ENCODE measurements at regions not wholly inside any gene's neighbourhood (a gene's known extent, or its start where the extent isn't known, plus 50 kb on each side); places are given as distances from the start of the nearest gene placed in this dataset.

- H3K4me1 ChIP-seq (ENCODE audit: control insufficient read depth in 3 of 3, insufficient read depth in 2 of 3, low read depth in 1 of 3, low read length in 2 of 3), result no peaks in the 10 kb centered on the region
- 80 to 83% (median 82%) methylated on average over 2 of the region's 2 CpGs for WGBS, 3 donors
- H3K27ac ChIP-seq (ENCODE audit: low read depth in 1 of 3, low read length in 2 of 3), result no peak overlapping the region
- FAIRE-seq, result no peak
- H3K27me3 ChIP-seq (ENCODE audit: control insufficient read depth in 3 of 3, insufficient read depth in 3 of 3, low read length in 3 of 3), result no peaks in the 10 kb centered on the region
- H3K4me3 ChIP-seq (ENCODE audit: low read depth in 1 of 3, low read length in 3 of 3), result no peak overlapping the region
- no peaks in the 10 kb centered on the region for H3K9me3 ChIP-seq (ENCODE audit: control insufficient read depth in 2 of 2, insufficient read depth in 1 of 2, low read depth in 1 of 2, low read length in 1 of 2)
- no peaks in the 10 kb centered on the region for H3K36me3 ChIP-seq (ENCODE audit: control insufficient read depth in 3 of 3, insufficient read depth in 2 of 3, low read depth in 1 of 3, low read length in 3 of 3)
- DNase-seq, result no peak
Observed at GRCh38 chr2:164084066-164084465, 348.3 kb upstream of the FIGN start.

- 77 to 95% (median 83%) methylated on average over 2 of the region's 2 CpGs for WGBS, 3 donors
- no peaks in the 10 kb centered on the region for H3K36me3 ChIP-seq (ENCODE audit: control insufficient read depth in 3 of 3, insufficient read depth in 2 of 3, low read depth in 1 of 3, low read length in 3 of 3)
- no peak for DNase-seq
- no peak overlapping the region for H3K27ac ChIP-seq (ENCODE audit: low read depth in 1 of 3, low read length in 2 of 3)
- H3K27me3 ChIP-seq (ENCODE audit: control insufficient read depth in 3 of 3, insufficient read depth in 3 of 3, low read length in 3 of 3), result no peaks in the 10 kb centered on the region
- no peaks in the 10 kb centered on the region for H3K4me1 ChIP-seq (ENCODE audit: control insufficient read depth in 3 of 3, insufficient read depth in 2 of 3, low read depth in 1 of 3, low read length in 2 of 3)
- H3K4me3 ChIP-seq (ENCODE audit: low read depth in 1 of 3, low read length in 3 of 3), result no peak overlapping the region
- H3K9me3 ChIP-seq (ENCODE audit: control insufficient read depth in 2 of 2, insufficient read depth in 1 of 2, low read depth in 1 of 2, low read length in 1 of 2), result no peaks in the 10 kb centered on the region
- no peak for FAIRE-seq
Observed at GRCh38 chr2:164080486-164080885, 344.7 kb upstream of the FIGN start.

- FAIRE-seq, result no peak
- no peaks in the 10 kb centered on the region for H3K36me3 ChIP-seq (ENCODE audit: control insufficient read depth in 3 of 3, insufficient read depth in 2 of 3, low read depth in 1 of 3, low read length in 3 of 3)
- 55 to 70% (median 63%) methylated on average over 2 of the region's 2 CpGs for WGBS, 3 donors
- DNase-seq, result no peak
- H3K27ac ChIP-seq (ENCODE audit: low read depth in 1 of 3, low read length in 2 of 3), result no peak overlapping the region
- H3K4me1 ChIP-seq (ENCODE audit: control insufficient read depth in 3 of 3, insufficient read depth in 2 of 3, low read depth in 1 of 3, low read length in 2 of 3), result no peaks in the 10 kb centered on the region
- H3K9me3 ChIP-seq (ENCODE audit: control insufficient read depth in 2 of 2, insufficient read depth in 1 of 2, low read depth in 1 of 2, low read length in 1 of 2), result no peaks in the 10 kb centered on the region
- no peaks in the 10 kb centered on the region for H3K27me3 ChIP-seq (ENCODE audit: control insufficient read depth in 3 of 3, insufficient read depth in 3 of 3, low read length in 3 of 3)
- no peak overlapping the region for H3K4me3 ChIP-seq (ENCODE audit: low read depth in 1 of 3, low read length in 3 of 3)
Observed at GRCh38 chr2:164079258-164079657, 343.4 kb upstream of the FIGN start.

- no peaks in the 10 kb centered on the region for H3K9me3 ChIP-seq (ENCODE audit: control insufficient read depth in 2 of 2, insufficient read depth in 1 of 2, low read depth in 1 of 2, low read length in 1 of 2)
- H3K36me3 ChIP-seq (ENCODE audit: control insufficient read depth in 3 of 3, insufficient read depth in 2 of 3, low read depth in 1 of 3, low read length in 3 of 3), result no peaks in the 10 kb centered on the region
- no peak for FAIRE-seq
- 77 to 82% (median 77%) methylated on average over 4 of the region's 4 CpGs for WGBS, 3 donors
- H3K4me1 ChIP-seq (ENCODE audit: control insufficient read depth in 3 of 3, insufficient read depth in 2 of 3, low read depth in 1 of 3, low read length in 2 of 3), result no peaks in the 10 kb centered on the region
- no peak for DNase-seq
- H3K27me3 ChIP-seq (ENCODE audit: control insufficient read depth in 3 of 3, insufficient read depth in 3 of 3, low read length in 3 of 3), result no peaks in the 10 kb centered on the region
- no peak overlapping the region for H3K27ac ChIP-seq (ENCODE audit: low read depth in 1 of 3, low read length in 2 of 3)
- no peak overlapping the region for H3K4me3 ChIP-seq (ENCODE audit: low read depth in 1 of 3, low read length in 3 of 3)
Observed at GRCh38 chr2:164078421-164078820, 342.6 kb upstream of the FIGN start.

GRCh38 chr2:164073101-164074074 is 337.6 kb upstream of the FIGN start:
- no peak for DNase-seq
- H3K27ac ChIP-seq (ENCODE audit: low read depth in 1 of 3, low read length in 2 of 3), result no peak overlapping the region
- H3K36me3 ChIP-seq (ENCODE audit: control insufficient read depth in 3 of 3, insufficient read depth in 2 of 3, low read depth in 1 of 3, low read length in 3 of 3), result no peaks in the 10 kb centered on the region
- no peak for FAIRE-seq
- no peak overlapping the region for H3K4me3 ChIP-seq (ENCODE audit: low read depth in 1 of 3, low read length in 3 of 3)
- WGBS, 3 donors, result 65 to 67% (median 65%) methylated on average over 12 of the region's 12 CpGs
- H3K9me3 ChIP-seq (ENCODE audit: control insufficient read depth in 2 of 2, insufficient read depth in 1 of 2, low read depth in 1 of 2, low read length in 1 of 2), result no peaks in the 10 kb centered on the region
- H3K27me3 ChIP-seq (ENCODE audit: control insufficient read depth in 3 of 3, insufficient read depth in 3 of 3, low read length in 3 of 3), result no peaks in the 10 kb centered on the region
- H3K4me1 ChIP-seq (ENCODE audit: control insufficient read depth in 3 of 3, insufficient read depth in 2 of 3, low read depth in 1 of 3, low read length in 2 of 3), result no peaks in the 10 kb centered on the region

GRCh38 chr2:164069540-164069939 is 333.7 kb upstream of the FIGN start:
- Histone ChIP-seq H3K27me3 (ENCODE audit: control insufficient read depth in 3 of 3, insufficient read depth in 3 of 3, low read length in 3 of 3) (no peaks in the 10 kb centered on the region), H3K4me3 (ENCODE audit: low read depth in 1 of 3, low read length in 3 of 3) (no peak overlapping the region), H3K9me3 (ENCODE audit: control insufficient read depth in 2 of 2, insufficient read depth in 1 of 2, low read depth in 1 of 2, low read length in 1 of 2) (no peaks in the 10 kb centered on the region), H3K27ac (ENCODE audit: low read depth in 1 of 3, low read length in 2 of 3) (no peak overlapping the region), H3K4me1 (ENCODE audit: control insufficient read depth in 3 of 3, insufficient read depth in 2 of 3, low read depth in 1 of 3, low read length in 2 of 3) (no peaks in the 10 kb centered on the region), H3K36me3 (ENCODE audit: control insufficient read depth in 3 of 3, insufficient read depth in 2 of 3, low read depth in 1 of 3, low read length in 3 of 3) (no peaks in the 10 kb centered on the region)
- DNase-seq, result no peak
- FAIRE-seq, result no peak
- 61 to 70% (median 68%) methylated on average over 1 of the region's 1 CpG for WGBS, 3 donors

- H3K4me1 ChIP-seq (ENCODE audit: control insufficient read depth in 3 of 3, insufficient read depth in 2 of 3, low read depth in 1 of 3, low read length in 2 of 3), result no peaks in the 10 kb centered on the region
- no peak for FAIRE-seq
- H3K9me3 ChIP-seq (ENCODE audit: control insufficient read depth in 2 of 2, insufficient read depth in 1 of 2, low read depth in 1 of 2, low read length in 1 of 2), result no peaks in the 10 kb centered on the region
- H3K27ac ChIP-seq (ENCODE audit: low read depth in 1 of 3, low read length in 2 of 3), result no peak overlapping the region
- H3K36me3 ChIP-seq (ENCODE audit: control insufficient read depth in 3 of 3, insufficient read depth in 2 of 3, low read depth in 1 of 3, low read length in 3 of 3), result no peaks in the 10 kb centered on the region
- no peak for DNase-seq
- H3K27me3 ChIP-seq (ENCODE audit: control insufficient read depth in 3 of 3, insufficient read depth in 3 of 3, low read length in 3 of 3), result no peaks in the 10 kb centered on the region
- H3K4me3 ChIP-seq (ENCODE audit: low read depth in 1 of 3, low read length in 3 of 3), result no peak overlapping the region
Observed at GRCh38 chr2:164068063-164068462, 332.3 kb upstream of the FIGN start.

GRCh38 chr2:164066095-164066494 is 330.3 kb upstream of the FIGN start:
- Histone ChIP-seq H3K27ac (ENCODE audit: low read depth in 1 of 3, low read length in 2 of 3) (no peak overlapping the region), H3K4me1 (ENCODE audit: control insufficient read depth in 3 of 3, insufficient read depth in 2 of 3, low read depth in 1 of 3, low read length in 2 of 3) (no peaks in the 10 kb centered on the region), H3K27me3 (ENCODE audit: control insufficient read depth in 3 of 3, insufficient read depth in 3 of 3, low read length in 3 of 3) (no peaks in the 10 kb centered on the region), H3K36me3 (ENCODE audit: control insufficient read depth in 3 of 3, insufficient read depth in 2 of 3, low read depth in 1 of 3, low read length in 3 of 3) (no peaks in the 10 kb centered on the region), H3K9me3 (ENCODE audit: control insufficient read depth in 2 of 2, insufficient read depth in 1 of 2, low read depth in 1 of 2, low read length in 1 of 2) (no peaks in the 10 kb centered on the region), H3K4me3 (ENCODE audit: low read depth in 1 of 3, low read length in 3 of 3) (no peak overlapping the region)
- FAIRE-seq, result no peak
- 14 to 67% (median 32%) methylated on average over 1 of the region's 1 CpG for WGBS, 3 donors
- peak in 1 of 2 donors; percentile 22 for DNase-seq

GRCh38 chr2:164065038-164065437 is 329.2 kb upstream of the FIGN start:
- DNase-seq (no peak), FAIRE-seq (no peak)
- H3K9me3 ChIP-seq (ENCODE audit: control insufficient read depth in 2 of 2, insufficient read depth in 1 of 2, low read depth in 1 of 2, low read length in 1 of 2), result no peaks in the 10 kb centered on the region
- H3K27ac ChIP-seq (ENCODE audit: low read depth in 1 of 3, low read length in 2 of 3), result no peak overlapping the region
- no peak overlapping the region for H3K4me3 ChIP-seq (ENCODE audit: low read depth in 1 of 3, low read length in 3 of 3)
- 22 to 61% (median 45%) methylated on average over 2 of the region's 2 CpGs for WGBS, 3 donors
- H3K27me3 ChIP-seq (ENCODE audit: control insufficient read depth in 3 of 3, insufficient read depth in 3 of 3, low read length in 3 of 3), result no peaks in the 10 kb centered on the region
- no peaks in the 10 kb centered on the region for H3K4me1 ChIP-seq (ENCODE audit: control insufficient read depth in 3 of 3, insufficient read depth in 2 of 3, low read depth in 1 of 3, low read length in 2 of 3)
- no peaks in the 10 kb centered on the region for H3K36me3 ChIP-seq (ENCODE audit: control insufficient read depth in 3 of 3, insufficient read depth in 2 of 3, low read depth in 1 of 3, low read length in 3 of 3)
